GM12873 (cell line): ENCODE measurements at regions not wholly inside any gene's neighbourhood (a gene's known extent, or its start where the extent isn't known, plus 50 kb on each side); places are given as distances from the start of the nearest gene placed in this dataset.

Source experiments
- TF ChIP-seq, protein P1 (sequence below): IDR thresholded peaks from 2 replicates; pipeline ENCODE4 v1.5.1; 2012; ENCODE audit warnings: low read depth, mild to moderate bottlenecking, moderate library complexity, low read length, control low read depth; ENCODE audit not compliant: insufficient read depth; ENCODE audit errors: missing control alignments

DNA sequence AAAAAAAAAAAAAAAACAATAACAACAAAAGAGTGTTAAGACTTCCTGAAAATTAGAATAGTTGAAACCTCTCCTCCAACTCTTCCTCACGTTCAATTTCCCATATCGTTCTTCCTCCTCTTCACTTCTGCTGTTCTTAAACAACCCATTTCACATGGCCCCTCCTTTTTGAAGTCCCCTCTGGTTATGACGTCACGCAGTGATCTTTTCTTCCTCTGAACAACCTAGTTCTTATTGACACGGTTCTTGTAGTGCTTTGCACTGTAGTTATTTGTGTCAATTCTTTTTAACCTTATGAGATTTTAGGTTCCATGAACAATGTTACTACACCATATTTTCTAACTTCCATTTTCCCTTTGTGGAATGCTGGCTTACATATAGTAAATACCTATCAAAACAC lies 69.5 kb upstream of the RGPD4 start:
- TF ChIP-seq, protein P1, sequence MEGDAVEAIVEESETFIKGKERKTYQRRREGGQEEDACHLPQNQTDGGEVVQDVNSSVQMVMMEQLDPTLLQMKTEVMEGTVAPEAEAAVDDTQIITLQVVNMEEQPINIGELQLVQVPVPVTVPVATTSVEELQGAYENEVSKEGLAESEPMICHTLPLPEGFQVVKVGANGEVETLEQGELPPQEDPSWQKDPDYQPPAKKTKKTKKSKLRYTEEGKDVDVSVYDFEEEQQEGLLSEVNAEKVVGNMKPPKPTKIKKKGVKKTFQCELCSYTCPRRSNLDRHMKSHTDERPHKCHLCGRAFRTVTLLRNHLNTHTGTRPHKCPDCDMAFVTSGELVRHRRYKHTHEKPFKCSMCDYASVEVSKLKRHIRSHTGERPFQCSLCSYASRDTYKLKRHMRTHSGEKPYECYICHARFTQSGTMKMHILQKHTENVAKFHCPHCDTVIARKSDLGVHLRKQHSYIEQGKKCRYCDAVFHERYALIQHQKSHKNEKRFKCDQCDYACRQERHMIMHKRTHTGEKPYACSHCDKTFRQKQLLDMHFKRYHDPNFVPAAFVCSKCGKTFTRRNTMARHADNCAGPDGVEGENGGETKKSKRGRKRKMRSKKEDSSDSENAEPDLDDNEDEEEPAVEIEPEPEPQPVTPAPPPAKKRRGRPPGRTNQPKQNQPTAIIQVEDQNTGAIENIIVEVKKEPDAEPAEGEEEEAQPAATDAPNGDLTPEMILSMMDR = no peak

DNA sequence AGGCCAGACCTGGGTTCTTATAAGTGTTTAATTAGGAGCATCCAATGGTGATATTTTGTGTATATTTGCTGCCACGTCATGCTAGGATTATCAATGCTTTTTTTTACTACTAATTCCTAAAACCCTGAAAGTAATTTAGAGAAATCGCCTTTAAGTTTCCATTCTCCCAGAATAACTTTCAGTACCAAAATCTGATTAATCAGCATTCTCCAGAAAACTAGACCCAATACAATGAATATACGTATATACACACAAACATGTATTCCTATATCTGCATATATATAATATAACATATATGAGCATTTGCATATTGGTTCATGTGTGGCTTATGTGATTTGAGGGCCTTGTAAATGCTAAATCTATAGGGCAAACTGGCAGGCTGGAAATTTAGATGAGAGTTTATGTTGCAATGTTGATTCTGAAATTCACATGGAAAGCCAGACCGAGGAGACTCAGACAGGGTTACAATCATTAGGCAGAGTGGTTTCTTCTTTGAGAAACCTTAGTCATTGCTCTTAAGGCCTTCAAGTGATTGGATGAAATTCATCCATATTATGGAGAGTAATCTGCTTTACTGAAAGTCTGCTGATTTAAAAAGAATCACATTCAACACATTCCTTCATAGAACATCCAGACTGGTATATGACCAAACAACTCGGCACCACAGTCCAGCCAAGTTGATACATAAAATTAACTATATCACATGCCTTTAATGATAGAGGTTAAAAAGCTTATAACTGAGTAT lies 65.9 kb upstream of the RGPD4 start:
- TF ChIP-seq, protein P1 = no peak

DNA sequence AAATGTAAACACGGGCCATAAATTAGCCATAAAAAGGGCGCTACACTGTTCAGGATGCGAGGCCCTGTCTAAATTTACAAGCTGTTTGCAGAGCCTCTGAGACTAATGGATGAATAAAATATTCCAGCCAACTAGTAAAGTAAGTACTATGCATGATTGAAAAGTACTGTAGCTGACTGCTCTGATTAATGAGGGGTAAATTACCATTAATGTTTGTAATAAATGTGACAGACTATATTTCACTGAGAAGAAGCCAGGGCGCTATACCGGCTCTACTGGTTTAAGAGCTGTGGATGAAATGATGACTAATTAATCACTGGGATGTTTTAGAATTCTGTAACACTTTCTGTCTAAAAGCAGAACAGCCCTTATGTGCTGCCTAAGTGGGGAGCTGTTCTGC lies 54.3 kb upstream of the RGPD4 start:
- TF ChIP-seq, protein P1 = no peak

DNA sequence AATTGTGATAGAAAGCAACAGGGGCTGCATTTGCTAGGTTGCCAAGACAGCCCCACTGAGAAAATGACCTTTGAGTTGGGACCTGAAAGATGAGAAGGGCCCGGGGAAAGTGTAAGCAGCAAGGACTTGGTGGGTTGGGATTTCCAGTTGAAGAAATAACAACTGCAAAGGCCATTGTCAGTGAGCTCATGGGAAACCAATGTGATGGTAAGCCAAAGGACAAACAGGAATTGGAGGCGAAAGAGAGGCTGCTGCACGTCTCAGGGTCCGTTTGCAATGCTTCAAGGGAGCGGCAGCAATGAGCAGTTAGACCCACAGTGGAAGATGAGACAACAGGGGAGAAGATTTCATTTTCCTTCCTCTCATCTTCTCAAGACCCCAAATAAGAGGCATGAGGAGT lies 51.5 kb upstream of the RGPD4 start:
- TF ChIP-seq, protein P1 = no peak

DNA sequence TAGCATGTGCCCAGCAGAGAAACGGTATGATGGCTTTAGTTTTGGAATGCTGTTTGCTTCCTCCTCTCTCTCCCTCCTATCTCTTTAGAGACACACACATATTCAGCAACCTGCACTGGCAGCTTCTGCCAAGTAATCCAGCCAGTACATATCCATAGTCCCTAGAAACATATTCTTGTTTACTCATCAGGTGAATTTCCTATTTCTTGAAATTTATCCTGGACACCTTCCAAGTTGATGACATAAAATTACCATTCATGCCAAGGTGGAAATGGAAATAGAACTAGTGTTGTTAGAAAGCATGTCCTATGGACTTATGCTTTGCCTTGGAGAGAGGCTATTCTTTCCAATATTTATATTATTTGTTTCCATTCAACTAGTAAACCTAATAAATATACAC lies 50.9 kb upstream of the RGPD4 start:
- TF ChIP-seq, protein P1 = no peak

DNA sequence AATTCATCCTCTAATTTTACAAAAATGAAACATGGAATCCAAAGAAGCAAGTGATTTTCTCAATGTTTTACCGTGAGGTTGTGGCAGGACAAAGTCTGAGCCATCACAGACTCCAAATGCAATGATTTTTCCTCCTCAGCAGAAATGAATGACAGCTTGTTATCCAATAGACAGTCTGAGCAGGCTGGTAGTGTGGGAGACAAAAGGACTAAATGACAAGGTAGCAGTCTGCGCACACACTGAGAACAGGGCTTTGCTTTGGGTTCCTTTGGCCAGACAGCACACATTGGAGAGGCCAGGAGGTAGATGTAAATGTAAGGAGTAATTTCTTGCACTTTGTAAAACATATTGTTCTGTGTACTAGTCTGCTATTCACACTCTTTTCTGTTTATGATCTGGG lies 50.3 kb upstream of the RGPD4 start:
- TF ChIP-seq, protein P1 = no peak
